ENCODE measurements at regions not wholly inside any gene's neighbourhood (a gene's known extent, or its start where the extent isn't known, plus 50 kb on each side); places are given as distances from the start of the nearest gene placed in this dataset.

DNA sequence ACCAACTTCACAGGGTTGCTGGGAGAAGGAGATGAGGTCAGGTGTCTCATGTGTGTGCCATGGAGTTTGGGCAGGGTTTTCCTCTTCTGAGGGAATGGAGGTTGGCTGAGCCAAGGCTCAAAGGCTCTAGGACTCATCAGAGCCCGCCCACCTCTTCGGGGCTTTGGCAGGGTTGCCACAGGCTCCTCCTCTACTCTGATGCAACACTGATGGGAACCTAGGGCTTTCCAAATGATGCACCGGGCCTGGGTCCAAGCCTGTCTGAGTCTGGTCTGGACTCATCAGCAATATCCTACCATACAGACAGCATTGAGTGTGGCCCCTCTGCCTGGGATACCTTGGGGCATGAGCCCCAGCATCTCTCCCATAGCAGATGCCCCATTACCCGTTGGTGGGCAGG lies 59.5 kb upstream of the LHX1 start:
- H3K9me3 ChIP-seq: no peaks in the 10 kb centered on the region
- H3K4me1 ChIP-seq (ENCODE audit: low read depth): no peaks in the 10 kb centered on the region
- TF ChIP-seq, protein P1, sequence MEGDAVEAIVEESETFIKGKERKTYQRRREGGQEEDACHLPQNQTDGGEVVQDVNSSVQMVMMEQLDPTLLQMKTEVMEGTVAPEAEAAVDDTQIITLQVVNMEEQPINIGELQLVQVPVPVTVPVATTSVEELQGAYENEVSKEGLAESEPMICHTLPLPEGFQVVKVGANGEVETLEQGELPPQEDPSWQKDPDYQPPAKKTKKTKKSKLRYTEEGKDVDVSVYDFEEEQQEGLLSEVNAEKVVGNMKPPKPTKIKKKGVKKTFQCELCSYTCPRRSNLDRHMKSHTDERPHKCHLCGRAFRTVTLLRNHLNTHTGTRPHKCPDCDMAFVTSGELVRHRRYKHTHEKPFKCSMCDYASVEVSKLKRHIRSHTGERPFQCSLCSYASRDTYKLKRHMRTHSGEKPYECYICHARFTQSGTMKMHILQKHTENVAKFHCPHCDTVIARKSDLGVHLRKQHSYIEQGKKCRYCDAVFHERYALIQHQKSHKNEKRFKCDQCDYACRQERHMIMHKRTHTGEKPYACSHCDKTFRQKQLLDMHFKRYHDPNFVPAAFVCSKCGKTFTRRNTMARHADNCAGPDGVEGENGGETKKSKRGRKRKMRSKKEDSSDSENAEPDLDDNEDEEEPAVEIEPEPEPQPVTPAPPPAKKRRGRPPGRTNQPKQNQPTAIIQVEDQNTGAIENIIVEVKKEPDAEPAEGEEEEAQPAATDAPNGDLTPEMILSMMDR (IDR thresholded peaks at IDR 0.05): no peak
- H3K36me3 ChIP-seq (ENCODE audit: low read depth): no peaks in the 10 kb centered on the region
- DNase-seq (no peak), ATAC-seq (no peak)
- H3K4me3 ChIP-seq: no peak overlapping the region
- intact Hi-C loops (cut with DNase I, micrococcal nuclease): no loop called here

DNA sequence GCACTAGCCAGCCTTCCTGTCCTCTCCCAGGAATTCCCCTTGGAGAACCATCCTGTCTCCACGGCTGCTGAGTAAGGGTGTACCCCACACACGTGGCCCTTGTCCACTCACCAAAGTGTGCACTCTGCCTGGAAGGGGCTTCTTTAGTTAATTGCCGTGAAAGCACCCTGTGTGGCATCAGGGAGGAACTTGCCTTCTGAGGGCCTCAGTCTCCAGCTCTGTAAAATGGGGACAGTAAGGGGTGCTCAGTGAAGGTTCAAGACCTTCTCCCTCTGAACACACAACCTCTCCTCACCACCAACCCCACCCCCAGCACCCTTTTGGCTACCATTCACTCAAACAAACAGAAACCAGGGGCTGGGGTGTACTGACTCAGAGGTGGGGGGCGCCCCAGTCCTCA lies 59.1 kb upstream of the LHX1 start:
- Histone ChIP-seq H3K9me3 (no peaks in the 10 kb centered on the region), H3K4me3 (no peak overlapping the region), H3K4me1 (ENCODE audit: low read depth) (no peaks in the 10 kb centered on the region), H3K36me3 (ENCODE audit: low read depth) (no peaks in the 10 kb centered on the region)
- DNase-seq: no peak
- TF ChIP-seq, protein P1 (IDR thresholded peaks at IDR 0.05): no peak
- intact Hi-C loops (cut with DNase I, micrococcal nuclease): no loop called here
- no peak for ATAC-seq

DNA sequence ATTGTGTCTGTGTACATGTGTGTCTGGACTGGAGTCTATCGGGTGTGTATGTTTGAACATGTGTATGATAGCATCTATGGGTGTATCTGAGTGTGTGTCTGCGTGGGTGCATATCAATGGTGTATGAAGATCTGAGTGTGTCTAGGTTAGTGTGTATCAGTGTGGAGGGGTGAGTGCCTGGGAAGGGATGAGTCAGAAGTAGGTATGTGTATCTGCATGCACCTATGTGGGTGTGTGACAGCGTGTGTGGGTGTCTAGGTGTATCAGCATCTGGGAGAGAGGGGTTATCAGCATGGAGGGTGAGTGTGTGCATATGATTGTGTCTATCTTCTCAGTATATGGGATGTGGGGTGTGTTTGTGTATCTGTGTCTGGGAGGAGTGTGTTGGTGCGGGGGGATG lies 58.2 kb upstream of the LHX1 start:
- intact Hi-C loops (cut with DNase I, micrococcal nuclease): no loop called here
- no peak for ATAC-seq
- H3K4me3 ChIP-seq: no peak overlapping the region

DNA sequence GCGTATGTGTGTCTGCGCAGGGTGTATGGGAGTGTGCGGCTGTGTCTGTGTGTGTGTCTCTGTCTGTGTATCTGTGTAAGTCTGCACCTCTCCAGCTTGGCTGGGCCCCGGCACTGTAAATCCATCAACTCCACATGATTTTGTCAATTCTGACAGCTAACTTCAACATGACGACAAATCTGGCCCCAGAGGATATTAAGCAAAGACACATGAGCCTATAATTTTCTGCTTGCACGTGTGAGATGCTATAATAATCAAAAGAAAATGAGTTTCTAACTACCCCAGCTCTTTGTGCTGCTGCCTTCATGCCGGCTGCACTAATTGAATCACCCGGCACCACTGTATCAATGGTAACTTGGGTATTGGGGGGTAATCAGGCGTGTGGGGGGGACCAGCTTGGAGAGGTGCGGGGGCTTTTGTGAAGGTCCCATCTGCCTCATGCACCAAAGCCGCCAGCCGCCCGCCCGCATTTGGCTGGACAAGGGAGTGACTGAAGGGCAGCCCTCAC lies 57.6 kb upstream of the LHX1 start:
- no peak overlapping the region for H3K4me3 ChIP-seq
- TF ChIP-seq, protein P1 (IDR thresholded peaks at IDR 0.05): no peak
- intact Hi-C loops (cut with DNase I, micrococcal nuclease): no loop called here
- H3K36me3 ChIP-seq (ENCODE audit: low read depth): no peaks in the 10 kb centered on the region
- no peak for DNase-seq
- no peaks in the 10 kb centered on the region for H3K9me3 ChIP-seq
- ATAC-seq: no peak
- no peaks in the 10 kb centered on the region for H3K4me1 ChIP-seq (ENCODE audit: low read depth)

More for the DNA sequence above, 58.2 kb upstream of the LHX1 start:
- no peak for DNase-seq
- H3K9me3 ChIP-seq: no peaks in the 10 kb centered on the region
- TF ChIP-seq, protein P1 (IDR thresholded peaks at IDR 0.05): no peak
- H3K36me3 ChIP-seq (ENCODE audit: low read depth): no peaks in the 10 kb centered on the region
- no peaks in the 10 kb centered on the region for H3K4me1 ChIP-seq (ENCODE audit: low read depth)

DNA sequence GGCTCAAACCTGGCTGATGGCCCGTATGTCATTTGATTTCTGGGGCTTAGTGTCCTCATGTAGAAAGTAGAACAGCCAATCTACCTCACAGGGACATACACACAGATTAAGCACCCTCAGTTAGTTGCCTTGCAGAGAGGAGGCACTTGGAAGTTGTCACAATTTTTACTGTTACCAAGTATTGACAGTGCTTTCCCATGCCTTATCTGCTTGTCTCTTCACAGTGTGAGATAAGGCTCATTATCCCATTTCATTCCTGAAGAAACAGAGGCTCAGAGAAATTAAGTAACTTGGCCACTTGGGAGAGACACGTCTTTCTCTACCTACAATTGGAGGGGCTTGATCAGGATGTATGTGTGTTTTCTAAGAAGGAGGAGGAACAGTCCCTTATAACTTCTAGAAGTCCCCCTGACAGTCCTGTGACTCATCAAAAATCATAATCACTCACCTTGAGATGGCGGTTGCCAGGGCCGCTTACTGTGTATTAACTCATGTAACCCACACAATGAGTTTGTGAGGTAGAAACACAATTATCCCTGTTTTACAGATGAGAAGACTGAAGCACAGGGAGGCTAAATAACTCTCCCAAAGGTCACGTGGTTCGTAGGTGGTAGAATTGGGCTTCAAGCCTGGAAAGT lies 56.9 kb upstream of the LHX1 start:
- no peaks in the 10 kb centered on the region for H3K4me1 ChIP-seq (ENCODE audit: low read depth)
- no peak for ATAC-seq
- no peak for DNase-seq
- TF ChIP-seq, protein P1 (IDR thresholded peaks at IDR 0.05): no peak
- intact Hi-C loops (cut with DNase I, micrococcal nuclease): no loop called here
- no peaks in the 10 kb centered on the region for H3K9me3 ChIP-seq
- no peaks in the 10 kb centered on the region for H3K36me3 ChIP-seq (ENCODE audit: low read depth)
- H3K4me3 ChIP-seq: no peak overlapping the region

DNA sequence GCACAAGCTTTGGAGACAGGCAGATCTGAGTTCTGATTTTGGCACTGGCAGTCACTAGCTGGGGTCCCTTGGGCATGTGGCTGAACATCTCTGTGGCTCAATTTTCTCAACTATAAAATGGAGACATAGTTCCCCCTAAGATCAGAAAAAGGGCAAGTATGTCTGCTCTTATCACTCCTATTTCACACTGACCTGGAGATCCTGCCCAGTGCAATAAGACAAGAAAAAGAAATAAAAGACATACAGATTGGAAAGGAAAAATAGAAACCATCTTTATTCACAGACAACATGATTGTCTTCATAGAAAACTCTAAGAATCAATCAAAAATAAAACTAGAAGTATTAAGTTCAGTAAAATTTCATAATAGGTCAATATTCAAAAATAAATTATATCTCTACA lies 56.0 kb upstream of the LHX1 start:
- ATAC-seq (no peak), DNase-seq (no peak)
- H3K4me1 ChIP-seq (ENCODE audit: low read depth): no peaks in the 10 kb centered on the region
- intact Hi-C loops (cut with DNase I, micrococcal nuclease): no loop called here
- H3K9me3 ChIP-seq: no peaks in the 10 kb centered on the region
- H3K36me3 ChIP-seq (ENCODE audit: low read depth): no peaks in the 10 kb centered on the region
- TF ChIP-seq, protein P1 (IDR thresholded peaks at IDR 0.05): no peak
- H3K4me3 ChIP-seq: no peak overlapping the region
